ENCODE measurements at regions not wholly inside any gene's neighbourhood (a gene's known extent, or its start where the extent isn't known, plus 50 kb on each side); places are given as distances from the start of the nearest gene placed in this dataset.

DNA sequence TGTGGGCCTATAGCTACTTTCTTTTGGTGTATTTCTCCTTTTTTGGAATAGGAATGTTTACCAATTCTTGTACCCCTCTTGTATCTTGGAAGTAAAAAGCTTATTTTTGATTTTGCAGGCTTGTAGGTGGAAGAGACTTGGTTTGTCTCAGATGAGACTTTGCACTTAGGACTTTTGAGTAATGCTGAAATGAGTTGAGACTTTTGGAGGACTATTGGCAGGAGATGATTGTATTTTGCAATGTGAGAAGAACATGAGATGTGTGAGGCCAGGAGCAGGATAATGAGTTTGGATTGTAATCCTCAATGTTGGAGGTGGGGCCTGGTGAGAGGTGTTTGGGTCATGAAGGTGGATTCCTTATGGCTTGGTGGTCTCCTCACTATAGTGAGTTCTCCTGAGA is 106.3 kb downstream of the KBTBD8 start:
- no peak for TF ChIP-seq CTCF (IDR thresholded peaks at IDR 0.05; ENCODE audit: control insufficient read depth, extremely low read depth, insufficient read depth)
- DNase-seq (ENCODE audit: low read depth), result no peak
- H3K4me3 ChIP-seq (ENCODE audit: low read depth, low read length), result no peak overlapping the region

- no peak for DNase-seq (ENCODE audit: low read depth)
- TF ChIP-seq CTCF (IDR thresholded peaks at IDR 0.05; ENCODE audit: control insufficient read depth, extremely low read depth, insufficient read depth), result no peak
- H3K4me3 ChIP-seq (ENCODE audit: low read depth, low read length), result no peak overlapping the region
Observed at GRCh38 chr3:67106874-67107273, 108.8 kb downstream of the KBTBD8 start.

DNA sequence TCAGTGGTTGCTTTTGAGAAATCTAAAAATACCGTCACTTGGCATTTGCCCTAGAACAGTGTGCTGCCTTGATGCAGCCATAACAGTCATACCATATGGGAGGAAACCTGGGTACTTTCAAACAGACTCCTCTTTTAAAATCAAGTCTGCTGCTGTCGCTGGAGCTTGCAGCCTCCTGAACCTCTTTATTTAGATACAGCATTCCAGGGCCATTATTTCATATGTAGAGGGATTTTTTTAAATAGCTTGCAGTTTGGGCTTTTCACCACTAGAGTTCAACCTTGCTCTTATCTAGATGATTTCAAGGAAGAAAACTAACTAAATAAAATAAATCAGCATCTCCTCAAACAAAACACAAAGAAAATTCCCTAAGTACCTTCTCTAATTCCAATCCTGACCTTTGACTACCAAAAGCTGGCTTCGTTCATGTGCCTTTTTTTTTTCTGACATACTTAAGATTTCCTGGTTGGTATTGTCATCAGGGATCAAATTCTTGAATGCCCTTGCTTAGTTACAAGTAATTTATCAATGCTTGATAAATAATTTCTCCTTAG is 111.6 kb downstream of the KBTBD8 start:
- peak; percentile 38 for DNase-seq (ENCODE audit: low read depth)
- TF ChIP-seq CTCF (IDR thresholded peaks at IDR 0.05; ENCODE audit: control insufficient read depth, extremely low read depth, insufficient read depth), result peak; percentile 51
- H3K4me3 ChIP-seq (ENCODE audit: low read depth, low read length), result no peak overlapping the region

DNA sequence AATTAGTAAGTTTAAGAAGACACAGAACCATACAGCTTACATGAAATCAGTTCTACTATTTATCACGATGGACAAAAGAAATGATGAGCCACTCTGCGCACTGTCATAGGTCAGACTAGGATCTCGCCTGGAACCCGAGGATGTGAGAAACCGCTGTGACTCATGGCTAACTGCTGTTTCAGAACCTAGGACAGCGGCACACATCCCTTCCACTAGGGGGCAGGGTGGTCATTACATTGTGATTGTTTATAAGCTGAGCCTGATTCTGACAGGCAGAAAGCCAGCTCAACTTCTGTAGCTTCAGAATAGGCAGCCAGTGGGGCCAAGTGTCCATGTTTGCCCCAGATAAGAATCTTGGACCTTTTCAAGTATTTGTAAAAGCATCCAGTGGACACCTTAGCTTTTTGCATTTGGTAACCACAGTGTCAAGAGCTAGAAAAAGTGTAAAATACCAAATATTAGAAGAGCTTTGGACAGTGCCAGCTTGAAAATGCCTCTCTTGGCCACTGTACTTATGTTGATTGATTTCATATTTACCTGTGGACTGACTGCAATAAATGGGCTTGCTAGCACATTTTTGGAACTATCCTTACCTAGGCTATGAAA is 115.8 kb downstream of the KBTBD8 start:
- H3K4me3 ChIP-seq (ENCODE audit: low read depth, low read length), result no peak overlapping the region
- DNase-seq (ENCODE audit: low read depth), result peak; percentile 83
- TF ChIP-seq CTCF (IDR thresholded peaks at IDR 0.05; ENCODE audit: control insufficient read depth, extremely low read depth, insufficient read depth), result peak; percentile 99

DNA sequence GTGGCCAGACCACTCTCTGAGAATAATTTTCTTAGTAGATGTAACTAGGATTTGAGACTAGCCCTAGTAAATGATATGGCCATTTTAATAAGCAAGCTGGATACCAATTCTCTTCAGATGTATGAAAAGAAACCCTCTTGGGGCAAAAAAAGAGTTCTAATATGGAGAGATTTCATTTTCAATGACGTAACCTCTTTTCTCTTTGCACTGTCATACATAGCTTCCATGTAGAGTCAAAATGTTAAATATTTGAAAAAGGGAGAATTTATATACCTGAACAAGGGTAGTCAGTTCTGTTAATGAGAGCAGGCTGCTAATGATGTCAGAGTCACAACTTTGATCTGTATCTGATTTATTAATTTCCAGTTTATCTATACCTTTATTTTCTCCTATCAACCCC is 120.0 kb downstream of the KBTBD8 start:
- H3K4me3 ChIP-seq (ENCODE audit: low read depth, low read length), result no peak overlapping the region
- no peak for DNase-seq (ENCODE audit: low read depth)
- TF ChIP-seq CTCF (IDR thresholded peaks at IDR 0.05; ENCODE audit: control insufficient read depth, extremely low read depth, insufficient read depth), result no peak

DNA sequence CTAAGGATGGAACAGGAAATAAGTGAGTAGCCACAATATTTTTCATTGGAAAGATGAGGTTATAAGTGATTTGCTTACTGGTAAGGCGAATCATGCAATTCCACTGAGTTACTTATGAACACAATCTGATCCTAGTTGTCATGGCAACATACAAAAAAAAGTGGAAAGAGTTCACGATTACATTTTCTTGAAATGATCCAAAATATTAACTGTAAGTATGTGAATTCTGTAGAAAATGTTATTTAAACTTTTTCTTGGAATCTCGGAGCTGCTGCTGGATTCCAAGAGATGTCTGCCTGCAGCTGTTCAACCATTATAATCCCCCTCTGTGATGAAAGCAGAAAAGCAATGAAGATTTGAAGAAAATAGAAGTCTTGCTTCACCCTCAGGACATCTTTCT is 120.5 kb downstream of the KBTBD8 start:
- H3K4me3 ChIP-seq (ENCODE audit: low read depth, low read length), result no peak overlapping the region
- no peak for TF ChIP-seq CTCF (IDR thresholded peaks at IDR 0.05; ENCODE audit: control insufficient read depth, extremely low read depth, insufficient read depth)
- no peak for DNase-seq (ENCODE audit: low read depth)

DNA sequence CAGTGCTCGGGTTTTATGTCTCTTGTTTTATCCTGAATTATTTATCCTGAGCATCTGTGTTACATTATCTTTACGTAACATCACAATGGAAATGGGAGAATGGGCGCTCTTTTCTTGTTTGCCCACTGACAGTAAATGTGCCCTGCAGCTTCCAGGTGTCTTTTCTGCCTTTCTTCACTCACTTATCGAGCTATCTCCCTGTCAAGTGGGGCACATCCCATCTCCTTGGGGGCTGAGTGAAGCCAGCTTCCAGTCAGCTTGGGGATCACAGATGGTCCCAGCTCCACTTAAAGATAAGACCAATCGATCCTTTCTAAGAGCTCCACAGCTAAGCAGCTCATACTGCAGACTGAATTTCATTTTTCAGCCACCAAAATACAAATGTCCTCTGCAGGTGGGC is 125.8 kb downstream of the KBTBD8 start:
- DNase-seq (ENCODE audit: low read depth), result no peak
- TF ChIP-seq CTCF (IDR thresholded peaks at IDR 0.05; ENCODE audit: control insufficient read depth, extremely low read depth, insufficient read depth), result no peak
- H3K4me3 ChIP-seq (ENCODE audit: low read depth, low read length), result no peak overlapping the region
